ENCODE measurements at regions not wholly inside any gene's neighbourhood (a gene's known extent, or its start where the extent isn't known, plus 50 kb on each side); places are given as distances from the start of the nearest gene placed in this dataset.

GRCh38 chr18:56168049-56168781 is 470.2 kb downstream of the TXNL1 start:
- Histone ChIP-seq H3K27me3 (replicated peaks in 1 of 2; ENCODE audit: control insufficient read depth in 2 of 2, insufficient read depth in 2 of 2, low read length in 1 of 2) (no peaks in the 10 kb centered on the region), H3K9ac (ENCODE audit: control insufficient read depth, insufficient read depth, low read length) (no peak overlapping the region), H4K20me1 (ENCODE audit: control insufficient read depth, insufficient read depth) (no peaks in the 10 kb centered on the region), H3K9me3 (replicated peaks; ENCODE audit: control insufficient read depth, insufficient read depth, low read length) (no peaks in the 10 kb centered on the region), H2AFZ (ENCODE audit: control insufficient read depth, low read depth, low read length) (no peak overlapping the region), H3K79me2 (ENCODE audit: control insufficient read depth, insufficient read depth, low read length) (no peaks in the 10 kb centered on the region), H3K4me2 (ENCODE audit: control insufficient read depth, insufficient read depth) (no peak overlapping the region), H3K36me3 (ENCODE audit: control insufficient read depth in 2 of 2, insufficient read depth in 2 of 2, low read length in 1 of 2) (no peaks in the 10 kb centered on the region), H3K4me1 (ENCODE audit: control insufficient read depth, insufficient read depth, low read length) (no peaks in the 10 kb centered on the region), H3K27ac (ENCODE audit: control insufficient read depth, insufficient read depth) (no peak overlapping the region), H3K4me3 (no peak overlapping the region)
- ATAC-seq (no peak), DNase-seq (ENCODE audit: low read depth, low spot score) (no peak), FAIRE-seq (no peak)
- RAD21 ChIA-PET (ENCODE audit: unreplicated experiment): no interaction called here
- POLR2A ChIA-PET: no interaction called here
- no TSS peak for BruUV-seq (replicated peaks)
- TF ChIP-seq RELB (IDR thresholded peaks at IDR 0.05; ENCODE audit: low read depth): no peak
- TF ChIP-seq EGR1 (IDR thresholded peaks at IDR 0.05; ENCODE audit: borderline replicate concordance in 1 of 2, low read depth in 2 of 2, low read length in 2 of 2): no peak
- TF ChIP-seq, protein P1, sequence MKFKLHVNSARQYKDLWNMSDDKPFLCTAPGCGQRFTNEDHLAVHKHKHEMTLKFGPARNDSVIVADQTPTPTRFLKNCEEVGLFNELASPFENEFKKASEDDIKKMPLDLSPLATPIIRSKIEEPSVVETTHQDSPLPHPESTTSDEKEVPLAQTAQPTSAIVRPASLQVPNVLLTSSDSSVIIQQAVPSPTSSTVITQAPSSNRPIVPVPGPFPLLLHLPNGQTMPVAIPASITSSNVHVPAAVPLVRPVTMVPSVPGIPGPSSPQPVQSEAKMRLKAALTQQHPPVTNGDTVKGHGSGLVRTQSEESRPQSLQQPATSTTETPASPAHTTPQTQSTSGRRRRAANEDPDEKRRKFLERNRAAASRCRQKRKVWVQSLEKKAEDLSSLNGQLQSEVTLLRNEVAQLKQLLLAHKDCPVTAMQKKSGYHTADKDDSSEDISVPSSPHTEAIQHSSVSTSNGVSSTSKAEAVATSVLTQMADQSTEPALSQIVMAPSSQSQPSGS (IDR thresholded peaks at IDR 0.05; ENCODE audit: low read length): no peak
- TF ChIP-seq GABPA (IDR thresholded peaks at IDR 0.05; ENCODE audit: low read depth): no peak
- no peak for TF ChIP-seq CREM (IDR thresholded peaks at IDR 0.05; ENCODE audit: low read depth)
- TF ChIP-seq ZNF622 (IDR thresholded peaks at IDR 0.05): no peak
- no peak for TF ChIP-seq ZNF24 (IDR thresholded peaks at IDR 0.05)
- TF ChIP-seq, protein P2, sequence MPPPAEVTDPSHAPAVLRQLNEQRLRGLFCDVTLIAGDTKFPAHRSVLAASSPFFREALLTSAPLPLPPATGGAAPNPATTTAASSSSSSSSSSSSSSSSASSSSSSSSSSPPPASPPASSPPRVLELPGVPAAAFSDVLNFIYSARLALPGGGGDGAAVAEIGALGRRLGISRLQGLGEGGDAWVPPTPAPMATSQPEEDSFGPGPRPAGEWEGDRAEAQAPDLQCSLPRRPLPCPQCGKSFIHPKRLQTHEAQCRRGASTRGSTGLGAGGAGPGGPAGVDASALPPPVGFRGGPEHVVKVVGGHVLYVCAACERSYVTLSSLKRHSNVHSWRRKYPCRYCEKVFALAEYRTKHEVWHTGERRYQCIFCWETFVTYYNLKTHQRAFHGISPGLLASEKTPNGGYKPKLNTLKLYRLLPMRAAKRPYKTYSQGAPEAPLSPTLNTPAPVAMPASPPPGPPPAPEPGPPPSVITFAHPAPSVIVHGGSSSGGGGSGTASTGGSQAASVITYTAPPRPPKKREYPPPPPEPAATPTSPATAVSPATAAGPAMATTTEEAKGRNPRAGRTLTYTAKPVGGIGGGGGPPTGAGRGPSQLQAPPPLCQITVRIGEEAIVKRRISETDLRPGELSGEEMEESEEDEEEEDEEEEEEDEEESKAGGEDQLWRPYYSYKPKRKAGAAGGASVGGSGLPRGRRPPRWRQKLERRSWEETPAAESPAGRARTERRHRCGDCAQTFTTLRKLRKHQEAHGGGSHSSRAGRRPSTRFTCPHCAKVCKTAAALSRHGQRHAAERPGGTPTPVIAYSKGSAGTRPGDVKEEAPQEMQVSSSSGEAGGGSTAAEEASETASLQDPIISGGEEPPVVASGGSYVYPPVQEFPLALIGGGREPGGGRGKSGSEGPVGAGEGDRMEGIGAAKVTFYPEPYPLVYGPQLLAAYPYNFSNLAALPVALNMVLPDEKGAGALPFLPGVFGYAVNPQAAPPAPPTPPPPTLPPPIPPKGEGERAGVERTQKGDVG (CRISPR knock-in tag; IDR thresholded peaks at IDR 0.05): no peak
- TF ChIP-seq ETV6 (conservative IDR thresholded peaks at IDR 0.05 in 1 of 2, IDR thresholded peaks at IDR 0.05 in 1 of 2; ENCODE audit: borderline replicate concordance in 1 of 2, low read depth in 1 of 2): no peak
- no peak for TF ChIP-seq ATF7 (IDR thresholded peaks at IDR 0.05; ENCODE audit: low read depth)
- TF ChIP-seq NFIC (IDR thresholded peaks at IDR 0.05; ENCODE audit: low read depth, low read length): no peak
- SMC1A ChIA-PET (ENCODE audit: uncharacterized antibody, unreplicated experiment): interaction anchor here (0.7 kb wide), 1 partner anchor 187 kb away, joined by 3 read pairs; no protein-coding TSS in a partner anchor
- CTCF ChIA-PET: no interaction called here
- in situ Hi-C loops (cut with MboI): no loop called here
- intact Hi-C loops (cut with micrococcal nuclease; ENCODE audit: unreplicated experiment): no loop called here
- 21% methylated on average over 5 of the region's 5 CpGs for WGBS (ENCODE audit: insufficient coverage, insufficient replicate concordance, low lambda C conversion rate, missing lambda C conversion rate)
